Tibial artery (tissue), 4 donors: ENCODE measurements at regions not wholly inside any gene's neighbourhood (a gene's known extent, or its start where the extent isn't known, plus 50 kb on each side); places are given as distances from the start of the nearest gene placed in this dataset.

Experiments
- DNase-seq, 2 donors: peaks; one replicate each; pipeline ENCODE4 v3.0.0-alpha.2; 2019
- H3K27ac ChIP-seq, 2 donors: fragments of 200-600 bp; sonication (generic) in 1 of 2; 1 replicate in 1 of 2; 2 replicates in 1 of 2; pipeline ENCODE4 v1.5.1; 2018 to 2019; ENCODE audit warnings: mild to moderate bottlenecking in 1 of 2
- H3K27me3 ChIP-seq, 2 donors: fragments of 200-600 bp; sonication (generic) in 1 of 2; one replicate each; pipeline versions ENCODE4 v1.5.1 to v1.6.0; 2016 to 2019
- H3K36me3 ChIP-seq, 3 donors: fragments of 200-600 bp; sonication (generic) in 2 of 3; one replicate each; pipeline ENCODE4 v1.5.1; 2016 to 2019; ENCODE audit warnings: mild to moderate bottlenecking in 2 of 3
- H3K4me1 ChIP-seq, 4 donors: fragments of 200-600 bp; sonication (generic) in 2 of 4; 1 replicate in 3 of 4; 2 replicates in 1 of 4; pipeline ENCODE4 v1.5.1; 2016 to 2019
- H3K4me3 ChIP-seq, 2 donors: fragments of 200-600 bp; sonication (generic) in 1 of 2; 1 replicate in 1 of 2; 2 replicates in 1 of 2; pipeline ENCODE4 v1.5.1; 2018 to 2019; ENCODE audit warnings: mild to moderate bottlenecking in 2 of 2
- H3K9me3 ChIP-seq, 3 donors: fragments of 200-600 bp; sonication (generic) in 1 of 3; one replicate each; pipeline ENCODE4 v1.5.1; 2016 to 2019
- intact Hi-C: fragments of 100-400 bp; cut with DNase I; formaldehyde crosslinking; loops from one replicate; pipeline ENCODE4 v1.15.0; 2023; ENCODE audit warnings: low total_unique reads
- TF ChIP-seq, protein P1 (sequence below), 2 experiments: fragments of 200-600 bp in 1 of 2; fragments of 450-650 bp in 1 of 2; IDR thresholded peaks; one replicate each; pipeline ENCODE4 v1.5.1; 2017 to 2019; ENCODE audit warnings: antibody characterized with exemption in 2 of 2, mild to moderate bottlenecking in 1 of 2, moderate library complexity in 1 of 2

DNA sequence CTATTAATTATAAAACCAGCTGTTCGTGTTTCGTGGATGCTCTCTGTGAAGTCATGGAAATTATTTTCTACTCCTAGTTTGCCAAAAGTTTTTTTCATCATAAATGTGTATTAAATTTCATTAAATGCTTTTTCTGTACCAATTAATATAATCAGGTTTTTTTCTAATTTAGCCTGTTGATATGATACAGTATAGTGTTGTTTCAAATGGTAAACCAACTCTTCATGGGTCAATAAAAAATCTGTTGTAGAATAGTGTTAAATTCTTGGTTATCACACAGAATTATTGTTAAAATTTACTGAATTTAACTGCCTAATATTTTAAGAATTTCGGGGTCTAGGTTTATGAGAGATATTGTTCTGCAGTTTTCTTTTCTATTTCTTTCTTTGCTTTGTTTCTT lies 505.9 kb upstream of the MANEA start:
- Histone ChIP-seq H3K27ac (no peak overlapping the region), H3K9me3 (no peaks in the 10 kb centered on the region), H3K36me3 (no peaks in the 10 kb centered on the region), H3K4me1 (no peaks in the 10 kb centered on the region), H3K4me3 (no peak overlapping the region), H3K27me3 (no peaks in the 10 kb centered on the region)
- intact Hi-C loops: no loop called here
- TF ChIP-seq, protein P1, sequence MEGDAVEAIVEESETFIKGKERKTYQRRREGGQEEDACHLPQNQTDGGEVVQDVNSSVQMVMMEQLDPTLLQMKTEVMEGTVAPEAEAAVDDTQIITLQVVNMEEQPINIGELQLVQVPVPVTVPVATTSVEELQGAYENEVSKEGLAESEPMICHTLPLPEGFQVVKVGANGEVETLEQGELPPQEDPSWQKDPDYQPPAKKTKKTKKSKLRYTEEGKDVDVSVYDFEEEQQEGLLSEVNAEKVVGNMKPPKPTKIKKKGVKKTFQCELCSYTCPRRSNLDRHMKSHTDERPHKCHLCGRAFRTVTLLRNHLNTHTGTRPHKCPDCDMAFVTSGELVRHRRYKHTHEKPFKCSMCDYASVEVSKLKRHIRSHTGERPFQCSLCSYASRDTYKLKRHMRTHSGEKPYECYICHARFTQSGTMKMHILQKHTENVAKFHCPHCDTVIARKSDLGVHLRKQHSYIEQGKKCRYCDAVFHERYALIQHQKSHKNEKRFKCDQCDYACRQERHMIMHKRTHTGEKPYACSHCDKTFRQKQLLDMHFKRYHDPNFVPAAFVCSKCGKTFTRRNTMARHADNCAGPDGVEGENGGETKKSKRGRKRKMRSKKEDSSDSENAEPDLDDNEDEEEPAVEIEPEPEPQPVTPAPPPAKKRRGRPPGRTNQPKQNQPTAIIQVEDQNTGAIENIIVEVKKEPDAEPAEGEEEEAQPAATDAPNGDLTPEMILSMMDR (IDR thresholded peaks at IDR 0.05): no peak
- no peak for DNase-seq

DNA sequence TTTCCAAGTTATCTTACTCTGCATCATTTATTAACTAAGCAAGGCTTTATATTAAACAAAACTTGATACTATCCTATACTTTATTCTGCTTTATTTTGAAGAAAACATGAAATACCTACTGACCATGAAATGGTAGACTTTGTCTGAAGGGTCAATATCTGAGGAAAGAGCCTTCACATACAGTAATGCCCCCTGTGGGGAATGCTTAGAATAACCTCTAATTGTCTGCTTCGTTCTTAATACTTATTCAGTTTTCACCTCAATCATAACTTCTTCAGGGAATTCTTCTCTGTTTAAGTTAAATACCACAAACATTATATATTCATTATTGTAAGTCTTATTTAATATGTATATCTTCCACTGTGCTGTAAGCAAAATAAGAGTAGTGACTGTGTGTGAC lies 498.9 kb upstream of the MANEA start:
- Histone ChIP-seq H3K27ac (no peak overlapping the region), H3K36me3 (no peaks in the 10 kb centered on the region), H3K4me1 (no peaks in the 10 kb centered on the region), H3K4me3 (no peak overlapping the region), H3K27me3 (no peaks in the 10 kb centered on the region), H3K9me3 (no peaks in the 10 kb centered on the region)
- intact Hi-C loops: no loop called here
- TF ChIP-seq, protein P1 (IDR thresholded peaks at IDR 0.05): no peak
- DNase-seq: no peak

DNA sequence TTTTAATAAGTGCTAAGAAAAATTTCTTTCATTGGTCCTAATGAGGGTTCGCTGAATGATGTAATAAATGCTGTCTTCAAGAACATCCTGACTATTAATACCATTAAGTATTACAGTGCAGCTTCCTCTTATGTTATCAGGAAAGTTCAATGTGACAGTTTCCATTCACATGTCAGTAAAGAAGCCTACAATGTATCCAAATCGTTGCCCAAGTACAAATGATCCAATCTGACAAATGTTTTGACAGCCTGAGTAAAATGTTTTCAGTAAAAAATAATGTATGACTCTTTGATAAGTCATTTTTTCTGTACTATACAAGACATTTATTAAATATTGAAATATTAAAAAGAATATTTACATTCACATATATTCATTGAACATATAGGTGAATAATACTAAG lies 496.1 kb upstream of the MANEA start:
- Histone ChIP-seq H3K4me3 (no peak overlapping the region), H3K9me3 (no peaks in the 10 kb centered on the region), H3K36me3 (no peaks in the 10 kb centered on the region), H3K4me1 (no peaks in the 10 kb centered on the region), H3K27me3 (no peaks in the 10 kb centered on the region), H3K27ac (no peak overlapping the region)
- intact Hi-C loops: no loop called here
- no peak for DNase-seq
- TF ChIP-seq, protein P1 (IDR thresholded peaks at IDR 0.05): no peak

DNA sequence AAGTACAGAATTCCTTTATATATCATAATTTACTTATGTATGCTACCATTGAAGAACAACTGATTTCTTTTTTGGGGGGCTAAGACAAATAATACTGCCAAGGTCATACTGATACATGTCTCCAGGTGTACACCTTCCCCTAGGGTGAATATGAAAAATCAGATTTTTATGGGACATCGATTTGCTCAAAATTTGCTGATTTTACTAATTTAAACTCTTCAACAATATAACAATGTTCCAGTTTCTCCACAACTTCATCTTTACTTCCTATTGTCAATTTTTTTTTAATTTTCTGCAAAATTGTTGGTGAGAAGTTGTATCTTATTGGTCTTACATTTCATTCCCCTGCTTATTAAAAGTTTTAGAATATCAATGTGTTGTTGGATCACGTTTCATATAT lies 495.4 kb upstream of the MANEA start:
- Histone ChIP-seq H3K27me3 (no peaks in the 10 kb centered on the region), H3K36me3 (no peaks in the 10 kb centered on the region), H3K4me3 (no peak overlapping the region), H3K4me1 (no peaks in the 10 kb centered on the region), H3K9me3 (no peaks in the 10 kb centered on the region), H3K27ac (no peak overlapping the region)
- TF ChIP-seq, protein P1 (IDR thresholded peaks at IDR 0.05): no peak
- intact Hi-C loops: no loop called here
- DNase-seq: no peak

DNA sequence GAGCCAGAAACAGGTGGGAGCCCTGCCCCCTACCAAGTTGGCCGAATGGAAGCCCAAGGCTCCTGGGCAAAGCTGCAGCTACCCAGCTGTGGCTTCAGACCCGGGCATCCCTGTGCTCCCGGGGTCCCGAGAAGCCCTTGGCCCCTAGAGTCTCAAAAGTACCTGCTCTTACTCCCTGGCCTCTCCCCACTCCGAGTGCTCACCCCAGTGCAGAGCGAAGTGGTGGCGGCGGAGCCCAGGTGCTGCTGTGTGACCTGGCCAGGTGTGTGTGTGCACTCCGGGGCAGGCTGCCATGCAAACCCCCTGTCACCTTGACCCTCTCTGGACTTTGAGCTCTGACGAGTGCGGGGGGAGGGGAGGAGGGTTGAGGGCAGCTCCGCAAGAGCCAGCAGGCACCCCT lies 493.8 kb upstream of the MANEA start:
- no peaks in the 10 kb centered on the region for H3K9me3 ChIP-seq
- no peaks in the 10 kb centered on the region for H3K36me3 ChIP-seq
- no peak overlapping the region for H3K4me3 ChIP-seq
- TF ChIP-seq, protein P1 (IDR thresholded peaks at IDR 0.05): no peak
- no peak overlapping the region for H3K27ac ChIP-seq
- no peaks in the 10 kb centered on the region for H3K4me1 ChIP-seq
- no peaks in the 10 kb centered on the region for H3K27me3 ChIP-seq
- intact Hi-C loops: no loop called here
- peak in 1 of 2 donors; percentile 61 for DNase-seq

DNA sequence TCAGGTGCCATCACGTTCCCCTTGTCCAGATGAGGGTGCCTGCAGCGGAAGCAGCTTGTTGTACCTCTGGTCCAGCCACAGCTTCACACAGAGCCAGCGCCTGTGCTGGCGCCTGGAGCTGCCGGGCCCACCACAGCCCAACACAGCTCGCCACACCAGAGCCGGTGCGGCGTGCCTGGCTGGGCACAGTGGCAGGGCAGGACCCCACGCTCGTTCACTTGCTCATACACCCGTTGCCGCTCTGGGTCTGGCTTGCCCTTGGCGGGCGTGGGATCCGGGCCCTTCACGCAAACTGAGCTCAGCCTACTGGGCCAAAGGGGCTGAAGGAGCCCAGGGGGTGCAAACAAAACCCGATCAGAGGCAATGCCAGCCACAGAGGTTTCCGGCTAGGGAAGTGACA lies 492.5 kb upstream of the MANEA start:
- H3K27me3 ChIP-seq: no peaks in the 10 kb centered on the region
- H3K4me3 ChIP-seq: no peak overlapping the region
- no peaks in the 10 kb centered on the region for H3K9me3 ChIP-seq
- no peaks in the 10 kb centered on the region for H3K4me1 ChIP-seq
- TF ChIP-seq, protein P1 (IDR thresholded peaks at IDR 0.05): no peak
- H3K27ac ChIP-seq: no peak overlapping the region
- DNase-seq: no peak
- intact Hi-C loops: no loop called here
- H3K36me3 ChIP-seq: no peaks in the 10 kb centered on the region
